Caki2 (cell line): ENCODE measurements at regions not wholly inside any gene's neighbourhood (a gene's known extent, or its start where the extent isn't known, plus 50 kb on each side); places are given as distances from the start of the nearest gene placed in this dataset.
"Not testable (repeated sequence)": the region's sequence is repeated elsewhere in the genome, so short reads cannot be mapped to it uniquely, and the experiment has no call there.

Source experiments
- DNase-seq: peaks from one replicate; pipeline ENCODE4 v3.0.0-alpha.2; 2015; ENCODE audit warnings: low read depth
- in situ Hi-C: cut with HindIII; loops from 2 replicates; pipeline ENCODE4 v1.10.0; 2016; ENCODE audit warnings: low sequenced_read_pairs, low pct_unique_long_range_greater_than_20kb, mixed read lengths

GRCh38 chr13:38044067-38044466 lies 174.5 kb upstream of the TRPC4 start:
- no peak for DNase-seq
- in situ Hi-C loops, result no loop called here

DNA sequence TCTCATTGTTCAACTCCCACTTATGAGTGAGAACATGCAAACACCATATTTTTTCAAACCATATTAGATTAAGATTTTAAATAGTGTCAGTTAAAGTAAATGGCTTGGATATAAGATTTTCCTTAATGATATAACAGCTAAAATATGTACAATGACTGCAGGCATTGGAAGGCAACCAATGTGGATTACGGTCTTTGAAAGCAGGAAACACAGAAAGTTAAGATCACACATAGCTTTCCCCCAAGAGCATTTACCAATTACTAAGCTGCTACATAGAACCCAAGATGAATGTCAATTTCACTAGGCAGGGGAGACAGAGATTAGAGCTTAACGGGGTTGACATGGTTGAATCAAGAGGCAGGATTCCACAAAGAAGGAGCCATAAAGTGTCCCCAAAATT lies 173.2 kb upstream of the TRPC4 start:
- no peak for DNase-seq
- in situ Hi-C loops, result no loop called here

GRCh38 chr13:38024431-38024830 lies 154.9 kb upstream of the TRPC4 start:
- no peak for DNase-seq
- in situ Hi-C loops, result no loop called here

DNA sequence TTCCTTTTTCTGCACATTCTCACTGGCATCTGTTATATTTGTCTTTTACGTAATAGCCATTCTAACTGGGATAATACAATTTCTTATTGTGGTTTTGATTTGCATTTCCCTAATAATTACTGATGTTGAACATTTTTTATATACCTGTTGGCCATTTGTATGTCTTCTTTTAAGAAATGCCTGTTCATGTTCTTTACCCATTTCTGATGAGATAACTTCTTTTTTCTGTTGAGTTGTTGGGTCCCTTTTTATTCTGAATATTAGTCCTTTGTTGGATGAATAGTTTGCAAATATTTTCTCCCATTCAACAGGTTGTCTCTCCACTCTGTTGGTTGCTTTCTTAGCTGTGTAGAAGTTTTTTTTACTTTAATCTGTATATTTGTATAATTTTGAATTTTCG lies 147.7 kb upstream of the TRPC4 start:
- DNase-seq, result no peak
- in situ Hi-C loops, result no loop called here

GRCh38 chr13:38013676-38014075 lies 144.1 kb upstream of the TRPC4 start:
- in situ Hi-C loops, result no loop called here
- no peak for DNase-seq

- no peak for DNase-seq
- in situ Hi-C loops, result no loop called here
Observed at GRCh38 chr13:38012096-38012495, 142.5 kb upstream of the TRPC4 start.

- in situ Hi-C loops, result no loop called here
- DNase-seq, result no peak
Observed at GRCh38 chr13:38008636-38009035, 139.1 kb upstream of the TRPC4 start.

DNA sequence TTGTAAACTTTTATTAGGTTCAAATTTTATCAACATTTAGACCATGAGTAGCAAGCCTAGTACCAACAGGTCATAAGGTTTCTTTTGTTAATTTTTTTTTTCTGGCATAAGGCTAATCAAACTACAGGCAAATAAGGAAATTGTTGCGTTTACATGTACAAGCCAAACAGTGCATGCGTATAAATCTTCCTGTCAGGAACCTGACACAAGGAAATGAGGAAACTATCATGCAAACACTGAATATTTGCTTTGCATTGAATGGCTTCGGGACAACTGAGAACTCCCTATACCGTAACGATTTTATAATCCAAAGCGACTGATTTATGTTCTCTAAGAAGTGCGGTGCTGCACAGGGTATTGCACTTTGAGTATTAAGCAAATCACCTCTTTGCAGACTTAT lies 133.0 kb upstream of the TRPC4 start:
- DNase-seq, result no peak
- in situ Hi-C loops, result no loop called here

GRCh38 chr13:37997641-37998040 lies 128.1 kb upstream of the TRPC4 start:
- in situ Hi-C loops, result no loop called here
- DNase-seq, result no peak

DNA sequence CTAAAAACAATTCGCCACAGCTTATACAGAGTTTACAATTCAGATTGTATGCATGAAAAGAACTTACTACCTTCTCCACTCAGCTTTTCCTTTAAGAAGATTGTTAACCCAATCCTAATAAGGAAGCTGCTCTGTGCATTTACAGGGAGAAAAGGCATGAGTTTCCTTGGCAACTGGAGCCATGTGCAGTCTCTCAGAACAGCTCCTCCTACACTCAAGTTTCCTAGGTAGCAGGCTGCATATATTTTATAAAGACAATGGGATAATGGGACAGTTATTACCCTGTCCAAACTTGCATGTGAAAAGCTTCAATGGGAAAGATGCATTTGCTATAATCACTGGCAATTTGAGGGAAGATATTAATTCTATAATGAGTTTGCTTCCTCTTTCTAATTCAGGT lies 125.5 kb upstream of the TRPC4 start:
- in situ Hi-C loops, result no loop called here
- DNase-seq, result peak; percentile 41

- in situ Hi-C loops, result no loop called here
- no peak for DNase-seq
Observed at GRCh38 chr13:37986811-37987210, 117.2 kb upstream of the TRPC4 start.

GRCh38 chr13:37985281-37985680 lies 115.7 kb upstream of the TRPC4 start:
- in situ Hi-C loops, result no loop called here
- DNase-seq, result no peak

GRCh38 chr13:37984357-37984756 lies 114.8 kb upstream of the TRPC4 start:
- in situ Hi-C loops, result no loop called here
- DNase-seq, result no peak

GRCh38 chr13:37981932-37982331 lies 112.4 kb upstream of the TRPC4 start:
- in situ Hi-C loops, result no loop called here
- DNase-seq, result no peak

- in situ Hi-C loops, result no loop called here
- DNase-seq, result no peak
Observed at GRCh38 chr13:37978680-37979079, 109.1 kb upstream of the TRPC4 start.

DNA sequence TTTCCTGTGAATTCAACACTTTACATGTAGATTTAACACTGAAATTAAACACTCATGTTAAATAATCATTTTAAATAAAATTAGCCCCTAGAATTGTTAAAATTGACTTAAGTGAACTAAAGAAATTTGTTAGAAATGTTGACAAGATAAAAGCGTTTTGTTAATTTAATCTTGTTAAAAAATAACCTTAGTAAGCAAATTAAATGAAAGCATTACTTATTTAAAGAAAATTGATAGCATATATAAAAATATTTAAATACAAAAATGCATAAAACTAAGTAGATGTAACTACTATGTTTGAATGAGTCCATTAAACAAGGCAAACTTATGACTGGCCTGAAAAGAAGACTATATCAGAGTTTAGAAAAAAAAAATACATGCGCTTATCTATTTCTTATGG lies 99.0 kb upstream of the TRPC4 start:
- no peak for DNase-seq
- in situ Hi-C loops, result no loop called here

- in situ Hi-C loops, result no loop called here
- peak; percentile 2 for DNase-seq
Observed at GRCh38 chr13:37966266-37966665, 96.7 kb upstream of the TRPC4 start.

- in situ Hi-C loops, result no loop called here
Observed at GRCh38 chr13:37960427-37960826, 90.9 kb upstream of the TRPC4 start.

DNA sequence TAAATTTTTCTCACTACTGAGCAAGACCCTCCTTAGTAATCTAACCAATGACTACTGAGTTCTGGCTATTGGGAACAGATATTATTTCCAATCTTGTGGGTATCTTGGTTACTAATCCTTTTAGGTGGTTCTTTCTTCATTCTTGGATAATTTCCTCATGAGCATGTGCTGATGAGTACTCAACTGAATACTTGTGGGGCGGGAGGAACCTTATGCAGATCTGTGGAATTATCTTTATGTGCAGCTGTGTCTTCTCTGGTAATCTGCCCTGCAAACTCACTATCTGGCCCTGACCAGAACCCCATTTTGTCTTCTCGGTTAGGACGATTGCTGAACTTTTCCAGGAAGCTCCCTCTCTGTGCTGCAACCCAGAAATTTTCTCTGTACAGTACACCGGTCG lies 89.7 kb upstream of the TRPC4 start:
- DNase-seq, result no peak
- in situ Hi-C loops, result no loop called here

More at GRCh38 chr13:37960427-37960826, 90.9 kb upstream of the TRPC4 start:
- no peak for DNase-seq

DNA sequence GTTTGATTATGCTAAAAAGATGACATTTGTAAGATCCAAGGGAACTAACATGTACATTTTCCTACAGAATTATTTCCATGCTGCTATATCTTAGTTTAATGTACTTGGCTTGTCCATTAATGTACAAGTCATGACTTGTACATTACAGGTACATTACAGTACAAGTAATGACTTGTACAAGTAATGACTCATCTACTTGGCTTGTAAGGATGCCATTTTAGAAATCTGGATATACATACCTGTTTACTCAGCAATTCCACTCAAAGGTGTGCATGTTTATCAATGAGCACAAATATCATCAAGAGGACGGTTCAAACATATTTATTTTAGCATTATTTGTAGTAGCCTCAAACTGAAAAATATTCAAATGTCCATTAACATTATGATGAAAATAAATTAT lies 87.0 kb upstream of the TRPC4 start:
- no peak for DNase-seq

GRCh38 chr13:37954597-37954996 lies 85.0 kb upstream of the TRPC4 start:
- DNase-seq, in situ Hi-C loops: not testable (repeated sequence)

More for the DNA sequence above, 87.0 kb upstream of the TRPC4 start:
- in situ Hi-C loops, result no loop called here
